ENCODE measurements at regions not wholly inside any gene's neighbourhood (a gene's known extent, or its start where the extent isn't known, plus 50 kb on each side); places are given as distances from the start of the nearest gene placed in this dataset.

- no peak for TF ChIP-seq CTCF (IDR thresholded peaks at IDR 0.05)
- TF ChIP-seq POLR2A (IDR thresholded peaks at IDR 0.05): no peak
Measured at GRCh38 chr11:134519788-134520187, 107.7 kb upstream of the B3GAT1 start.

All from adrenal gland (tissue), 5 donors.